ENCODE measurements at regions not wholly inside any gene's neighbourhood (a gene's known extent, or its start where the extent isn't known, plus 50 kb on each side); places are given as distances from the start of the nearest gene placed in this dataset.
"Not testable (repeated sequence)": the region's sequence is repeated elsewhere in the genome, so short reads cannot be mapped to it uniquely, and the experiment has no call there.

DNA sequence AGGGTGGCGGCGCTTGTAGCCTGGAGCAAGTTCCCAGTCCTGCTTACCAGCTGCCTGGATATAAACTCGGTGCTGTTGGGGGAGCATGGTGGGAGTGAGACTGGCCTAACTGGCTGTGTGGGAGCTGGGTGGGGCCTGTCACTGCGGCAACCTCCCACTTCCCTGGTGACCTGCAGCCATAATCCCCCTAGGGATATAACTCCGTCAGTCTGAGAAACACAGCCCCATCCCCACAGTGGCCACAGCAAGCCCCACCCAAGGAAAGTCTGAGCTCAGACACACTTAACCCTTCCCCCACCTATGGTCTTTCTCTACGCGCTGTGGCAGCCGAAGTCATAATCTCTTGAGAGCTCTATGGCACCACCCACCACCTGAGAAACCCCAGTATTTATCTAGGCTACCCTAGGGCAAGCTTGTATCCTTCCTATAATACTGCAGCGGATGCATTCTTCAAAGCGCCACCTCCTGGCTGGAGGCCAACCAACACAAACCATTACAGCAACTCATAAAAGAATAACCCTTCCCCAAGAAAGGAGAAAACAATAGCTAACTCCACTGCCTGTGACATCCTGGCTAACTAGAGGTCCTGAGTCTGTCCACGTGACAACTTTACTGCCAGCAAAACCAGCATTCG, 57.4 kb downstream of the ZNF648 start:
- no peak for DNase-seq

DNA sequence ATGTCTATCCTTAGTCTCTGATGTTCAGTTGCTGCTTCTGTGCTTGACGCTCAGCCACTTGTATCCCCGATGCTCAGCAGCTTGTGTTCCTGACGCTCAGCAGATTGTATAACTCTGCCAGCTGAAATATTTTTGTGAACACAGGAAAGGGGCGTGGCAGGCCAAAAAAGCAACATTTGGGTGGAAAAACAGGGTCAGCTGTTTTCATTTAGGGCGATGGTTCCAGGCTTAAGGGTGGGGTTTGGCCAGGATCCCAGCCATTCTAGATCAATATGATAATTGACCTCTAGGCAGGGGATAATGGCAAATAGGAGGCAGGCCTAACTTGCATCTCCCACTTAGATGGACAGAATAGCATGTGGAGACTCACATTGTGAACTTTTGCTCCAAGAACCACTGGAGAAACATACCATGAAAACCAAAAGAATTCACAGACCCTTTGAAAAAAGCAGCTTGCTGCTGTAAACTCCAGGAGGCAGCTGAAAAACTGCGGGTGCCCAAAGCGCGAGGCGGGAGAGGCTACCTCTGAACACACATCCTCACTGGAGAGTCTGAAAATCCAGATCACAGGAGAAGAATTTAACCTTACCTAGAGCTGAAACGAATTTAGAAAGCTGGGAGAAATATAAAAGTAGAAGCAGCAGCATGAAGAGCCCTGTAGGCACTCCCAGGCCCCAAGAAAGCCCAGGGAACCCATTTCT, 58.3 kb downstream of the ZNF648 start:
- DNase-seq, result no peak

DNA sequence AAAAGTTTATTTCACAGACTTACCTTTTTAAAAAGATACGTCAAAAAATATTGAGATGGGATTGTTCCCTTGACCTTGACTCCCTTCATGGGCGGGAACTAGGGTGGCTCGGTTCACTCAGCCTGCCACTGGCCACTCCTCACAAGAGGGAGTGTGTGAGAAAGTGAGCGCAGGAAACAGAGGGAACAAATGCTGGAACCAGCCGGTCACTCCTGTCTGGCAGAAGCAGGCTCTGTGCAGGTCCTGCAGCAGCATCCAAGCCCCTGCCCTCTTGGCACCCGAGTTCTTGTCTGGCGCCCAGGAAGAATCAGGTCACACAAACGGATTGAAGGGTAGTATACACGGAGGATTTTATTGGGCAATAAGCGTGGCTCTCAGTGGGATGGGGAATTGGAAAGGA, 58.9 kb downstream of the ZNF648 start:
- no peak for DNase-seq

GRCh38 chr1:181998858-181999257, 62.7 kb downstream of the ZNF648 start:
- no peak for DNase-seq

DNA sequence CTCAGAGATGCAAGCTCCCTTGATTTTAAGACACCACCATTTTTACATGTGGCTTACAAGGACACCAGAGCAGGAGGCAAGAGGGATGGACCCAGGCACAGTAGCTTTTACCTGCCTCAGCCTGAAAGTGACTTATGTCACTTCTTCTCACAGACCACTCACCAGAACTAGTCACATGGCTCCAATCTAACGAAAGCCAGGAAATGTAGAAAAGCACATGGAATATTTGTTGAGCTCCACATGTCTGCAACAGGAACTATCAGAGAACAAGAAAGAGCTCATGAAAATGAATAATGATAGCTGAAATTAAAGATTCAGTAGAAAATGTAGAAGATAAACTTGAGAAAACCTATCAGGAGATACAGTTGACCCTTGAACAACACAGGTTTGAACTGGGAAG, 69.4 kb downstream of the ZNF648 start:
- DNase-seq, result no peak

- no peak for DNase-seq
Observed at GRCh38 chr1:181990728-181991127, 70.8 kb downstream of the ZNF648 start.

DNA sequence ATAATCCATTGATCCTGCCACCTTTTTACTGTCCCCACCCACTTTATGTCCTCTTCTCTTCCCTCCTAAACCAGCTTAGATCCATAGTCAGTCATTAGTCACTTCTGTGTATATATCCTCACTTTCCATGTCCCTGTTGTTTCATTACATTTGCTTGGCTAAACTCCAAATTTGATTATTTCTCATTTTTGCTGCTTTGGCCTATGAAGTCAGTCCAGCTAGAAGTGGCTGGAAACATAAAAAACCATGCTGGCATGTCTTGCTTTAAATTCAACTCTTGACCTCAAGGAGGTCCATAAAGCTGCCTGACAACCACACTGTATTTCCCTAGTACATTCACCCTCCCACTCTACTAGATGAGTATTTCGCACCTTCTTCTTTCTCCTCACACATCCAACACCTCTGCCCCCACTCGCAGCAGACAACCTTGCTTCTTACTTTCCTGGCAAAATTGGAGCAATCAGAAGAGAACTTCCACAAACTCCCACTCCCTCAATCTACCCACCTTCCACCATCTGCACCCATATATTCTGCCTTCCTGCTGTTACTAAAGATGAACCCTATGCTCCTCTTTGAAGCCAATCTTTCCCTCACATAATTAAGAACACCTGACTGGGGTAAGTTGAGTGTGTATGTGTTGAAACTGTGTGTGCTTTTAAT, 72.1 kb downstream of the ZNF648 start:
- no peak for DNase-seq

GRCh38 chr1:181987996-181988395, 73.5 kb downstream of the ZNF648 start:
- no peak for DNase-seq

- DNase-seq, result no peak
Observed at GRCh38 chr1:181987334-181987895, 74.1 kb downstream of the ZNF648 start.

- no peak for DNase-seq
Observed at GRCh38 chr1:181986907-181987305, 74.6 kb downstream of the ZNF648 start.

DNA sequence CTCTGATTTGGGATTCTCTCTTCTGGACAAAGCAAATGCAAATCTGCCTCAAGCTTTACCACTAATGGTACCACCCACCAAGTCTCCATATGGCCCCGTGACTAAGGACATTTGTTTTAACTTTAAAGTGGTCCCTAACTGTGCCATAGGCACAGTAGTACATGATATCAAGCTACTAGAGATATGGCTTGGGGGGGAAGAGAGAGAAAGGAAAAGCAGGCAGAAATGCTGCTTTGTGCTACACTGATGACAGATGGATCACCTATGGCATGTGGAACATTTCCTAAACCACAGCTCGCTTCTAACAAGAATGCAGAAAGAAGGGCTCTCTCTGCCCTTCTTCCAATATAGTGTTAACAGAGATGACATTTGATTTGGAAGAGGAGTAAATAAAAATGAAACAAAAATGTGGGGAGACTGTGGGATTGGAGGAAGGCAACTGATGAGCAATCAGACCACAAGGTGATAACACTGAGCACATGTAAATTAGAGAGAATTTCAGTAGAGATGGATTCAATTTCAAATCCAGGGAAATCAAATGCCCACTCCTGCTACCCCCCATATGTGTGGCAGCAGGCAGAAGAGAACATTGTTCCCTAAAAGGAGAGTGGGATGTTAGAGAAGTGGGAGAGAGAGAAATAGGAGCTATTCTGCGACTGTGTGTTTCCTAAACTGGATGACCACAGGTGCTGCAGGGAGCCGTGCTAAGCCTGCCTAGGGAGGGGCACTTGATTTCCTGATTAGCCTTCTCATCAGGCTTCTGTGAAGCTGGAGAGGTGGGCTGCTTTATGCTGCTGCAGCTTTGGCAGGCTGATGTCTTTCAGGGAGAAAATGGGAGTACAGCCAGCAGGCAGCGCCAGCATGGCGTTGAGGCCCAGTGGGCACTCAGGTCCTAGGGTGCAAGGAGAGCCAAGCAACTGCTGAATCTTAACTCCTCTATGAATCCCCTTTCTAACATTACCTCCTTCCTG, 75.3 kb downstream of the ZNF648 start:
- no peak for DNase-seq

- no peak for DNase-seq
Observed at GRCh38 chr1:181985281-181985680, 76.2 kb downstream of the ZNF648 start.

- no peak for DNase-seq
Observed at GRCh38 chr1:181984006-181984405, 77.5 kb downstream of the ZNF648 start.

DNA sequence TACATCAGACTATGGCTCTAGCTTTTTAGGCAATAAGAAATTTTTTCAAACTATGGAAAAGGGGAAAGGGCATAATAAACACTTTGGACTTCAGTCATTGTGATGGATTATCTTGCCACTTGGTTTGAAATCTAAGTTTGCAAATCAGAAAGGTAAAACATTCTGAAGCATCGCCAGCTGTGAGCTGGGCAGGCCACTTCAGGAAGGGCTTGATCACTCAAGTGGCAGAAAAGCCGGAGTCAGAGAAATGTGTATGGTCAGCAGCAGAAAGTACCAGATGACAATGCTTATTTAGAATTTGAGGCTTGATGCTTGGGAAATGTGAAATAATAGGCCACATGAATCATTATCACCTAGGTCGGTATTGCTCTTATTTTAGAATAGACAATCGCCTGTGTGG, 79.7 kb downstream of the ZNF648 start:
- DNase-seq, result no peak

GRCh38 chr1:181972256-181972655, 89.3 kb downstream of the ZNF648 start:
- DNase-seq, result no peak

- no peak for DNase-seq
Observed at GRCh38 chr1:181971424-181971823, 90.1 kb downstream of the ZNF648 start.

DNA sequence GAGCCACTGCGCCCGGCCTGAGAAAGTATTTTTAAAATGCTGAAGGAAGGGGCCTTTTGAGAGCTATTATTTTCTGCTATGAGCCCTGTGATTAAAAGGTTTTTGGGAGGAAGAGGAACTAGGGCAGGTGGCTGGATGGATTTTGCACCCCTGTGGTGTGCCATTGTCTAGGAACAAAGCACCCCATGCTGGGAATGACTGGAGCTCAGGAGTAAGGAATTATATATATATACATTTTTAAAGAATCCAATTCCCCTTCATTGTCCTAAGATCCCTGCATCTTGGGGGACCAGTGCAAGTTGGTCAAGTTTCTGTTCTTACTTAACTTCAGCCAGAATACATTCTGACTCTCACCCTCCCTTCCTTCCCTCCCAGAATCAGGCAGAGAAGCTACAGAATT, 91.6 kb downstream of the ZNF648 start:
- no peak for DNase-seq

DNA sequence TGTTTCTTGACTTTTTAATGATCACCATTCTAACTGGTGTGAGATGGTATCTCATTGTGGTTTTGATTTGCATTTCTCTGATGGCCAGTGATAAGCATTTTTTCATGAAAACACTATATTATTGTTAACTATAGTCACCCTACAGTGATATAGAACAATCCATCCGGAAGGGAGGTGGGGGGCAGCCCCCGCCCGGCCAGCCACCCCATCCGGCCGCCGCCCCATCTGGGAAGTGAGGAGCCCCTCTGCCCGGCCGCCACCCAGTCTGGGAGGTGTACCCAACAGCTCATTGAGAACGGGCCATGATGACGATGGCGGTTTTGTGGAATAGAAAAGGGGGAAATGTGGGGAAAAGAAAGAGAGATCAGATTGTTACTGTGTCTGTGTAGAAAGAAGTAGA, 106.8 kb downstream of the ZNF648 start:
- DNase-seq, result not testable (repeated sequence)

- not testable (repeated sequence) for DNase-seq
Observed at GRCh38 chr1:181954178-181954577, 107.3 kb downstream of the ZNF648 start.

- no peak for DNase-seq
Observed at GRCh38 chr1:181953596-181953995, 107.9 kb downstream of the ZNF648 start.

GRCh38 chr1:181951213-181951612, 110.3 kb downstream of the ZNF648 start:
- no peak for DNase-seq

DNA sequence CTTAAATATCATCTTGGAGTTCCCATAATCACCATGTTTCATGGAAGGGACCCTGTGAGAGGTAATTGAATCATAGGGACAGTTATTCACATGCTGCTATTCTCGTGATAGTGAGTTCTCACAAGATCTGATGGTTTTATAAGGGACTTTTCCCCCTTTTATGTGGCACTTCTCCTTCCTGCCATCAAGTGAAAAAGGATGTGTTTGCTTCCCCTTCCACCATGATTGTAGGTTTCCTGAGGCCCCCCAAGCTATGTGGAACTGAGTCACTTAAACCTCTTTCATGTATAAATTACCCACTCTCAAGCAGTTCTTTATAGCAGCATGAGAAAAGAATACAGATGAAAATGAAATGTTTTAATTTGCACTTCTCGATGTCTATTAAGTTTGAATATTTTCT, 112.0 kb downstream of the ZNF648 start:
- DNase-seq, result no peak

DNA sequence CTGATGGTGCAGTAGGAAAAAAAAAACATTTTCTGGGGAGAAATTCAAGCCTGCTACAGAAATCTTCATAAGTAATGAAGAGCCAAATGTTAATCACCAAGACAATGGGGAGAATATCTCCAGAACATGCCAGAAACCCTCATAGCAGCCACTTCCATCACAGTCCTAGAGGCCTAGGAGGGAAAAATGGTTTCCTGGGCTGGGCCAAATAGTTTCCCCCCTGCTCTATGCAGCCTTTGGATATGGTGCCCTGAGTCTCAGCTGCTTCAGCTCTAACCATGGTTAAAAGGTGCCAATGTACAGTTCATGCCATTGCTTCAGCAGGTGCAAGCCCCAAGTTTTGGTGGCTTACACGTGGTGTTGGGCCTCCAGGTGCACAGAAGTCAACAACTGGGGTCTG, 113.1 kb downstream of the ZNF648 start:
- DNase-seq, result no peak

Measured in stimulated activated CD4-positive, alpha-beta T cell treated with anti-CD3 and anti-CD28 coated beads, Interleukin-2, amount 100 ng/mL, for 48 hours (primary cell).